ENCODE measurements at regions not wholly inside any gene's neighbourhood (a gene's known extent, or its start where the extent isn't known, plus 50 kb on each side); places are given as distances from the start of the nearest gene placed in this dataset.

DNA sequence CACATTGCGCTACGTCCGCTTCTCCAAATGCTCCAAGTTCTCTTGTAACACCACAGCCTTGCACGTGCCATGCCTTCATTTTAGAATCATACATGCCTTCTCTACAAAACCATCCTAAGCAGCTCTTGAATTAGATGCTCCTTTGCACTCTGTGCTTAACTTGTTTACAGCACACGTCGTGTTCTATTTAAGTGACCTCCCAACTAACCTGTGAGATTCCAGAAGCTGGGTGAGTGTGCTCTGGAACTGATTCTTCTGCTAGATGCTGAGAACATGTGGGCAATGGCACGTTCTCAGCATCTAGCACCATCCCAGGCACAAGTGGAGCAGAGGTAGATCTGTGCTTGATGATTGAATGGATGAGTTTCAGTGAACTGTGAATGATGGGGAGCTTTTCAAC lies 100.0 kb upstream of the NEDD9 start:
- Histone ChIP-seq H3K36me3 (no peaks in the 10 kb centered on the region), H3K27me3 (no peaks in the 10 kb centered on the region), H3K4me3 (no peak overlapping the region), H3K9me3 (no peaks in the 10 kb centered on the region), H3K4me1 (peaks cover 0 to 30% (median 16%) of the 10 kb centered on the region in 4 donors), H3K27ac (no peak overlapping the region)
- 96 to 98% methylated on average over 7 of the region's 7 CpGs for WGBS, 2 donors
- TF ChIP-seq POLR2A (IDR thresholded peaks at IDR 0.05) (no peak), EP300 (IDR thresholded peaks at IDR 0.05) (no peak), POLR2AphosphoS5 (IDR thresholded peaks at IDR 0.05) (no peak)
- TF ChIP-seq, protein P1, sequence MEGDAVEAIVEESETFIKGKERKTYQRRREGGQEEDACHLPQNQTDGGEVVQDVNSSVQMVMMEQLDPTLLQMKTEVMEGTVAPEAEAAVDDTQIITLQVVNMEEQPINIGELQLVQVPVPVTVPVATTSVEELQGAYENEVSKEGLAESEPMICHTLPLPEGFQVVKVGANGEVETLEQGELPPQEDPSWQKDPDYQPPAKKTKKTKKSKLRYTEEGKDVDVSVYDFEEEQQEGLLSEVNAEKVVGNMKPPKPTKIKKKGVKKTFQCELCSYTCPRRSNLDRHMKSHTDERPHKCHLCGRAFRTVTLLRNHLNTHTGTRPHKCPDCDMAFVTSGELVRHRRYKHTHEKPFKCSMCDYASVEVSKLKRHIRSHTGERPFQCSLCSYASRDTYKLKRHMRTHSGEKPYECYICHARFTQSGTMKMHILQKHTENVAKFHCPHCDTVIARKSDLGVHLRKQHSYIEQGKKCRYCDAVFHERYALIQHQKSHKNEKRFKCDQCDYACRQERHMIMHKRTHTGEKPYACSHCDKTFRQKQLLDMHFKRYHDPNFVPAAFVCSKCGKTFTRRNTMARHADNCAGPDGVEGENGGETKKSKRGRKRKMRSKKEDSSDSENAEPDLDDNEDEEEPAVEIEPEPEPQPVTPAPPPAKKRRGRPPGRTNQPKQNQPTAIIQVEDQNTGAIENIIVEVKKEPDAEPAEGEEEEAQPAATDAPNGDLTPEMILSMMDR (IDR thresholded peaks at IDR 0.05): no peak
- no peak for ATAC-seq (ENCODE audit: low FRiP score in 2 of 2)
- no peak for DNase-seq

DNA sequence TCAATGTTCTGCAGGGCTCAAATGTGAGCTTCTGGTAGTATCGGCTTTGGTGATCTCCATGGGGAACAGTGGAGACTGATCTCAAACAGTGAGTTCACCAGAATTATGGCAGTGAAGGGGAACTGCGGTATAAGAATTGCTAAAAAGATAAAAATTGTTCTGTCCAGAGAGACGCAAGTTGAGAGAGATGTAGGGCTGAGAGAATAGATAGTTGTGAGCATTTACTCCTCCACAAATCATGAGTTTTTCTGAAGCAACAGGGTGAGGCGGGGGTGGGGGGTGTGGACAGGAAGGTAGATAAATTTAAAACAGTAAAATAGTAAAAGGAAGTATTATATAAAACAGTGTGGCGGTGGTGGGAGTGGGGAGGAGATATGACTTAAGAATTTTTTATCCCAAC lies 98.6 kb upstream of the NEDD9 start:
- Histone ChIP-seq H3K27me3 (no peaks in the 10 kb centered on the region), H3K4me1 (peaks cover 0 to 30% (median 16%) of the 10 kb centered on the region in 4 donors), H3K9me3 (no peaks in the 10 kb centered on the region), H3K27ac (peak overlapping the region in 3 of 4 donors; percentile 55 to 58 (median 55)), H3K36me3 (no peaks in the 10 kb centered on the region), H3K4me3 (no peak overlapping the region)
- WGBS, 2 donors: 49 to 70% methylated on average over 5 of the region's 5 CpGs
- ATAC-seq (ENCODE audit: low FRiP score in 2 of 2) (no peak), DNase-seq (no peak)
- TF ChIP-seq POLR2AphosphoS5 (IDR thresholded peaks at IDR 0.05) (no peak), POLR2A (IDR thresholded peaks at IDR 0.05) (no peak), EP300 (IDR thresholded peaks at IDR 0.05) (no peak)
- TF ChIP-seq, protein P1 (IDR thresholded peaks at IDR 0.05): no peak

DNA sequence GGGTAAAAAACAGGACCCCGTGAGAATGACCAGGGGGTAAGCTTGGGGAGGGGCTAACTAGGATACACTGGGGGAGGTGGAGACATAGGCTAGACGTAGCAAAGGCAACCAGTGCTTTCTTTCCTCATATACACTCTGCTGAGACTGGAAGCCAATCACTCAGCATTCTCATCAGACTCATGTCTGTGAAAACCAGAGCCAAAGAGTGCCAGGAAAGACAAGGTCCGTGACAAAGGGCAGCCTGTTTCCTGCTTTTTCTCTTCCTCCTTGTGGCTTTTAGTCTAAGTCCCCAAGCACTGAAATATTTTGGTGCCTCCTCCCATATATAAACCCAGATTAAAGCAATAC lies 97.9 kb upstream of the NEDD9 start:
- peak overlapping the region in 3 of 4 donors; percentile 55 to 58 (median 55) for H3K27ac ChIP-seq

DNA sequence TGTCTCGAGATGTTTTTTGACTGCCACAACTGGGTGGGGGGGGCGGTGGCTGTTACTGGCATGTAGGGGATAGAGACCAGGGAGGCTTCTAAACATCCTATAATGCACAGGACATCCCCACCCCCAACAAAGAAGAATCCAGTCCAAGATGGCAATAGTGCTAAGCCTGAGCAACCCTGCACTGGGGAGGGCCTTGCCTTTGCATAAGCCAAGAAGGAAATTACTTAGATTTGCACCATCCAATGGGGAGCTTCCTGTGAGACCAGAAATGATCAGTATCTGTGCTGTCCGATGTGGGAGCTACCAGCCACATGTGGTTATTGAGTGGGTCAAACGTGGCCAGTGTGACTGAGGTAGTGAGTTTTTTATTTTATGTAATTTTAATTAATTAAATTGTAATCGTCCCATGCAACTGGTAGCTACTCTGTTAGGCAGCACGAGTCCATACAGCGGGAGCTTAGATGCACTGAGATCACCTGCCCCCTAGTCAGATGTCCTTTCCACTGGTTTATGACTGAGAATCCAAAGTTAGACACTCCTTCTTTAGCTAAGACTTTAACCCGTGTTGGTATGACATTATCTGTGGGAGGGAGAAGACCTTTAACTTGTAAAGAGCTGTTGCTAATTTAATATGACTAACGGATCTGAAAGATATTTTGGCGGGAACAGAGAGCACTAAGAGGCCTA lies 97.4 kb upstream of the NEDD9 start:
- no peak for ATAC-seq (ENCODE audit: low FRiP score in 2 of 2)
- Histone ChIP-seq H3K27ac (peak overlapping the region in 3 of 4 donors; percentile 55 to 58 (median 55)), H3K4me3 (no peak overlapping the region), H3K27me3 (no peaks in the 10 kb centered on the region), H3K4me1 (peaks cover 0 to 30% (median 16%) of the 10 kb centered on the region in 4 donors), H3K36me3 (no peaks in the 10 kb centered on the region), H3K9me3 (no peaks in the 10 kb centered on the region)
- TF ChIP-seq EP300 (IDR thresholded peaks at IDR 0.05): no peak
- TF ChIP-seq POLR2AphosphoS5 (IDR thresholded peaks at IDR 0.05): no peak
- no peak for TF ChIP-seq POLR2A (IDR thresholded peaks at IDR 0.05)
- TF ChIP-seq, protein P1 (IDR thresholded peaks at IDR 0.05): no peak
- no peak for DNase-seq
- WGBS, 2 donors: 67 to 83% methylated on average over 10 of the region's 10 CpGs

More for the DNA sequence above, 97.9 kb upstream of the NEDD9 start:
- 28 to 41% methylated on average over 3 of the region's 3 CpGs for WGBS, 2 donors
- ATAC-seq (ENCODE audit: low FRiP score in 2 of 2) (peak; percentile 47 to 56), DNase-seq (peak in 1 of 2 donors; percentile 61)
- H3K36me3 ChIP-seq: no peaks in the 10 kb centered on the region
- H3K4me3 ChIP-seq: no peak overlapping the region
- H3K9me3 ChIP-seq: no peaks in the 10 kb centered on the region
- peaks cover 0 to 30% (median 16%) of the 10 kb centered on the region in 4 donors for H3K4me1 ChIP-seq
- TF ChIP-seq EP300 (IDR thresholded peaks at IDR 0.05): peak in 1 of 4 donors; percentile 6
- peak in 1 of 2 donors; percentile 46 for TF ChIP-seq POLR2AphosphoS5 (IDR thresholded peaks at IDR 0.05)
- TF ChIP-seq, protein P1 (IDR thresholded peaks at IDR 0.05): no peak
- H3K27me3 ChIP-seq: no peaks in the 10 kb centered on the region

Measured in upper lobe of left lung (tissue), 6 donors.